GM04503 (cell line): ENCODE measurements at regions not wholly inside any gene's neighbourhood (a gene's known extent, or its start where the extent isn't known, plus 50 kb on each side); places are given as distances from the start of the nearest gene placed in this dataset.
"Not testable (repeated sequence)": the region's sequence is repeated elsewhere in the genome, so short reads cannot be mapped to it uniquely, and the experiment has no call there.

ENCODE experiments used
- DNase-seq: peaks from one replicate; pipeline ENCODE4 v3.0.0-alpha.2; 2012; ENCODE audit warnings: low read depth

DNA sequence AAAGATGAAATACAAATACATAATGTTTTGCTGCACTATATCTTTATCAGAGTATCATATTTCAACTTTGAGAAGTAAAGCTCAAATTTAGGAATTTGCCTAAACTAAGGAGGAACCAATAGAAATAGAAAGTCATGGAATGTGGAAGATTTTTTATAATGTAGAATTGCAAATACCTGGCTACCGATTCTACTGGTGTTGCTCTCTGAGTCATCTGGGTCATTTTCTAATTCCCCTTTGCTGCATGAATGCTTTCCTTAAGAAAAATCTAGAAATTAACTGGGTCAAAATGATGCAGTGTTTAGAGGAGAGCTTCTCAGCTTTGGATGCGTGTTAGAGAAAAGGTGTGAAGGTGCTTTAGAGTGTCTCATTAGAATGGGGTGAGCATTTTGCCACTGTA, 568.9 kb upstream of the ANKRD30A start:
- no peak for DNase-seq

DNA sequence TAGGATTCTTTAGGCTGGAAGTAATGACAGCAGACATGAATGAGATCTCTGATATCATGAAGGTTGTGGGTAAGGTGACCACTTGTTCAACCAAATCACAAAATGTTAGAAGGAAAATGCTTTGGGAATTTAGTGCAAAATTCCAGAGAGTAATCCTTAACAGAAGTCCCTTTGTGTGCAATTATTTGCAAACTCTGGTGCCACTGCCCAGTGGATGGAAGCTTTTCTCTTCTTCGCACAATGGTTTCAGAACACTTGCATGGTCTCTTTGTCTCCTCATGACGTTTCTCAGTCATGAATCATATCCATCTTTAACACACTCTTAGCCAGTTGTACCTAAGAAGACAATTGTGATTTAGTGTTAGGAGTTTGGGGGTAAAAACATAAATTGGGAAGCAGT, 570.4 kb upstream of the ANKRD30A start:
- DNase-seq, result no peak

- no peak for DNase-seq
These were observed 577.4 kb upstream of the ANKRD30A start for GRCh38 chr10:36547965-36548364.

- DNase-seq, result no peak
These were observed 582.9 kb upstream of the ANKRD30A start for GRCh38 chr10:36542493-36542892.

- DNase-seq, result no peak
These were observed 584.8 kb upstream of the ANKRD30A start for GRCh38 chr10:36540611-36541010.

DNA sequence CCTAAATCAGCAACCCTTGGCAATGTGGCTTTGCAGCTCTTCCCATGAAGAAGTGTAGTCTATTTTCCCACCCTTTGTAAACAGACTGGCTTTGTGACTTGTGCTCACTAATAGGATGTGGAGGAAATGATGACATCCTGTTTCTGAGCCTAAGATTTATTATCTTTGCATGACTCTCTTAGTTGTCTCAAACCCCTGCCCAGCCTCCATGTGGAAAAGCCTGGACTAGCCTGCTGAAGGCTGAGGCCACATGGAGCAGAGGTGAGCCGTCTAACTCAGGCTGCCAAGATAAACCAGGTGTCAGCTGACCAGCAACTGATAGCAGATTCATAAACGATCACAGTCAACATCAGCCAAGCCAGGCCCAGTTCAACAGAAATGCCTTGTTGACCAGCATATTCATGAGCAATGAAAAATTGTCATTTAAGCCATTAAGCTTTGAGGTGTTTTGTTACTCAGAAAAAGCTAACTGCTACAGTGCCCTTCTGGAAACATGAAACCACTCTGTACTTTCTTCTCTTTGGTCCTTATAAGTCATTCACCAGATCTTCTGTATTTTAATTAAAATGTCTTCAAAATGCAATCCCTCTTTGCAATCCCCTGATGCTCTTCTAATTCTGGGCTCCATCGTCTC, 586.3 kb upstream of the ANKRD30A start:
- peak; percentile 16 for DNase-seq

GRCh38 chr10:36534471-36535002, 590.9 kb upstream of the ANKRD30A start:
- peak; percentile 44 for DNase-seq

DNA sequence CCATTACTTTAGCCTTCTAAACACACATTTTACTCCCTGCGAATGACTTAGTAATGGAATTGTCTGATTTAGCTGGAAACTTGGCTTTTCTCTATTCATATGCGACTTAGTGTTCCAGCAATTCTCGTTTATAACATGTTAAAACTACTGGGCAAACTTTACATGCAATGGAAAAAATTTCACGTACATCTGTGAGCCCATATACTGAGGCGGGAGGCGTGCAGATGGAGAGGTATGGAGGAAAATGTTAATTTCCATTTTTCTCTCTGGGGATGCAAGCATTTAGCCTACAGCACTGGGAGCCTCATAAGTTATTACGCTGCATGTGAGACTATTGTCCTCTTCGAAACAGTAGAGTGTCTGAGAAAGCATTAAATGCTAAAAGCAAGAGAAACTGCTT, 591.5 kb upstream of the ANKRD30A start:
- no peak for DNase-seq

DNA sequence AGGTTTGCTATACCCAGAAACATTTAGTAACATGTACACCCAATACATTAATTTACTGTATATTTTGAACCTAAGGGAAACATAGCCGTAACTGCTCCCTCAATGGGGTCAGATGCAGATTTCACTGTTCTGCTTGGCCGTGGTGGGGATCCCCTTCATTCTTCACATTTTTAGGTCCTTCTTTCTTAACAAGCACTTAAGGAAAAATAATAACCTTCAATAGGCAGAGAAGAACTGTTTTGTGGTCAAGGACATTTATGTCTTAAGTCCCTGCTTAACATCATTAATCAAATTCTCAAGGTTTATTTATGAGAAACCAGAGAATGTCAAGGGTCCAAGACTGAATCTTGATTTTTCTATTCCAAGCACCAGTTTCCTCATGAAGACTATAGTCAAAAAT, 592.1 kb upstream of the ANKRD30A start:
- DNase-seq, result no peak

- DNase-seq, result no peak
These were observed 593.8 kb upstream of the ANKRD30A start for GRCh38 chr10:36531621-36532020.

DNA sequence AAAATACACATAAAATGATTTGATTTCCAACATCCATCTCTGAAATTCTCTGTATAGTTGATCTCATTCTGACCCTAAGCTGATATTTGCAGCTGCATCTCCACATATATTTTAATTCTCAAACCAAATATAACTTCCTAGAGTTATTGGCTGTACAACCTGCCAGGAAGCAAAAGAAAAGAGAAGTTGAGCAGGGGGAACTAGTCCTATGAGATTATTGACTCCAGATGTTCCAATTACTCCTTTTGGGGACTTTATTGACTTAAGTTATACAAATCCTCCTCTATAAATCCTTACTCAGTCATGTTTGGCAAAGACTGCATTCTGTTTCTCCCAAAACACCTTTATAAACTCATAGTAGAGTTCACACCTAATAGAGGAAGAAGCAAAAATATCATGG, 599.4 kb upstream of the ANKRD30A start:
- no peak for DNase-seq

GRCh38 chr10:36524126-36524525, 601.3 kb upstream of the ANKRD30A start:
- DNase-seq, result not testable (repeated sequence)

DNA sequence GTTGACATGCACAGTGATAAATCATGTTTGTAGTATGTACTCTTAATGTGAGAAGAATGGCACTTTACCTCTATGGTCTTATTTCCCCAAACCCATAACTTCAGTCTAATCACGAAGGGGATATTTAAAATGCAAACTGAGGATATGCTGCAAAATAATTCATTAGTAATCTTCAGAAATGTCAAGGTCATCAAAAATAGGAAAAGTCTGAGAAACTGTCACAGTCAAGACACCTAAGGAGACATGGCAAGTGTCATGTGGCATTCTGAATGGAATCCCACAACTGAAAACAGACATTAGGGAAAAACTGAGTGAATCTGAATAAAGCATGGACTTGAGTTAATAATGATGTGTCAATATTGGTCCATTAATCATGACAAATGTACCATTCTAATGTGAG, 605.5 kb upstream of the ANKRD30A start:
- no peak for DNase-seq

DNA sequence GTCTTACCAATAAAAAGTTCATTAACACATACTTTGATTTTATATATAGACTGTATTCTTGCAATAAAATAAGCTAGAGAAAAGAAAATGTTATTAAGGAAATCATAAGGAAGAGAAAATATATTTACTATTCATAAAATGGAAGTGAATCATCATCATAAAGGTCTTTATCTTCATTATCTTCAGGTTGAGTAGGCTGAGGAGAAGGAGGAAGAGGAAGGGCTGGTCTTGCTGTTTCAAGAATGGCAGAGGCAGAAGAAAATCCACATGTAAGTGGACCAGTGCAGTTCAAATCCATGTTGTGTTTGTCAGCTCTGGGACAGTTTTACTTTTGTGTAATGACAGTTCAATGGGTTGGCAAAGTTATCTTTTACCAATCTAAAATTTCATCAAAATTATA, 609.1 kb upstream of the ANKRD30A start:
- DNase-seq, result no peak

DNA sequence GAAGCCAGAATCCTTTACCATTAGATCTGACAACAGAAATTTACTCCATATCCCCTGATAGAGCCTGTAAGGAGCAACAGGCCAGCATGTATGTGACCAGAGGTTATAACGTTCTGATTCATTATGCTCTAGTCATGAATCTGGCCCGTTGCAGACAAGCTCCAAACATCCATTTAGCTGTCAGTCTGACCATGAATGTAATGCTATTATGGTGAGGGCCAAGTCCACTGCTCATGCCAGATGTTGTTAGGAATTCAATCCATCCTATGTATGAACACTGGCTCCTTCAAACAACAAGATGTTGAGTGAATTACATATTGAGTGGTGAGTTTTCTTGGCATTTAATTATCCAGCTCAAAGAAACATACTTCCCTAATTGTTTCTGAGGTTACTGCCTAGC, 610.1 kb upstream of the ANKRD30A start:
- no peak for DNase-seq

- DNase-seq, result no peak
These were observed 617.7 kb upstream of the ANKRD30A start for GRCh38 chr10:36507715-36508114.

DNA sequence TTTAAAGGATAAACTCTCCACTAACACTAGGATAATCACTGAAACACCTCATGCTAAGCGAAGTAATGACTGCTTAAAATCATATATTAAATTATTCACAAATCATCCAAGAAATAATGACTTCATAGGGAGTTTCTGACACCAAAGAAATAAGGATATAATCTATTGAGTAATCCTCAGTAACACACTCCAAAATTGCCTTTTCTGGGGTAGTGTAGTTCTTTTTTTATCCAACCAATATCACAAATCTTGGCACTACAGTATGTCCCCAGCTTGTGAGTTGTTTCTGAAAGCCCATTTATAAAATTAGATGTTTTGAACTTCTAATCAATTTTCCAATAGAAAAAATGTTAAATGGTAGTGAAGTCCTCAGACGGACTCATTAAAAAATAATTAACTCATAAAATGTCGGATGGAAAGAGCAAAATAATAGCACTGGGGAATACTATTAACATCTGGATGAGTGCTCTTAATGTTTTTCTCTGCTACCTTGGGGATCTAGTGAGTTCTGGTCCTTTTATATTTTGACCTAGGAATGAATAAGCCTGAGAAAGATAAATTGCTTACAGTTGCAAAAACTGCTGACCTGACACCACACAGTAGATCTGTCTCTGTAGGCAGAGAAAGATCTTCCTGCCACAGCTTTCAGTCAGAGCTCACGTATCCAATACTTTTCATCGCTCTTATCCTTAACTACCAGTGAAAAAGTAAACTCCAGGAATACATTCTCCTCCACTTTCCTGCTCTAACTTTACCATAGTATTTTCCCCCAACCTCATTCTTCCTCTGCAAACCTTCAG, 618.5 kb upstream of the ANKRD30A start:
- no peak for DNase-seq

- DNase-seq, result no peak
These were observed 619.1 kb upstream of the ANKRD30A start for GRCh38 chr10:36506261-36506660.

- DNase-seq, result no peak
These were observed 620.6 kb upstream of the ANKRD30A start for GRCh38 chr10:36504758-36505157.

GRCh38 chr10:36500266-36500665, 625.1 kb upstream of the ANKRD30A start:
- DNase-seq, result no peak

- no peak for DNase-seq
These were observed 625.7 kb upstream of the ANKRD30A start for GRCh38 chr10:36499693-36500092.

- DNase-seq, result no peak
These were observed 628.6 kb upstream of the ANKRD30A start for GRCh38 chr10:36496758-36497157.

- DNase-seq, result peak; percentile 78
These were observed 631.0 kb upstream of the ANKRD30A start for GRCh38 chr10:36494371-36494770.

- DNase-seq, result no peak
These were observed 631.9 kb upstream of the ANKRD30A start for GRCh38 chr10:36493516-36493880.
